GM23338 (cell line): ENCODE measurements at regions not wholly inside any gene's neighbourhood (a gene's known extent, or its start where the extent isn't known, plus 50 kb on each side); places are given as distances from the start of the nearest gene placed in this dataset.

ENCODE experiments used
- ATAC-seq: fragments of 200-7000 bp; cut with Tn5 transposase; 3 replicates; pipeline ENCODE4 v1.9.1; 2020
- DNase-seq: peaks from one replicate; pipeline ENCODE4 v3.0.0-alpha.2; 2015; ENCODE audit warnings: low spot score
- H2AFZ ChIP-seq: fragments of 200-600 bp; sonication (generic); 2 replicates; pipeline ENCODE4 v1.8.0; 2016; ENCODE audit warnings: antibody characterized with exemption, mild to moderate bottlenecking, moderate library complexity
- H3F3A ChIP-seq: fragments of 200-600 bp; sonication (generic); replicated peaks from 2 replicates; pipeline ENCODE4 v1.8.0; 2017; ENCODE audit warnings: antibody characterized with exemption, mixed run types, low read depth
- H3K27ac ChIP-seq: fragments of 200-600 bp; sonication (generic); 2 replicates; pipeline ENCODE4 v1.6.1; 2016; ENCODE audit warnings: low read depth
- H3K27me3 ChIP-seq: fragments of 200-600 bp; sonication (generic); 2 replicates; pipeline ENCODE4 v1.8.0; 2016; ENCODE audit warnings: mild to moderate bottlenecking, mixed run types, moderate library complexity; ENCODE audit not compliant: insufficient read depth
- H3K36me3 ChIP-seq: fragments of 200-600 bp; sonication (generic); 2 replicates; pipeline ENCODE4 v1.8.0; 2016; ENCODE audit warnings: mild to moderate bottlenecking; ENCODE audit not compliant: insufficient read depth
- H3K4me1 ChIP-seq: fragments of 200-600 bp; sonication (generic); 2 replicates; pipeline ENCODE4 v1.8.0; 2016; ENCODE audit warnings: mild to moderate bottlenecking, moderate library complexity; ENCODE audit not compliant: insufficient read depth
- H3K4me2 ChIP-seq: fragments of 200-600 bp; sonication (generic); 2 replicates; pipeline ENCODE4 v1.7.1; 2017; ENCODE audit warnings: mixed run types
- H3K4me3 ChIP-seq: fragments of 200-600 bp; sonication (generic); 2 replicates; pipeline ENCODE4 v1.6.1; 2016; ENCODE audit warnings: mixed run types
- H3K79me2 ChIP-seq: fragments of 200-600 bp; sonication (generic); replicated peaks from 2 replicates; pipeline ENCODE4 v1.8.0; 2017; ENCODE audit warnings: mild to moderate bottlenecking; ENCODE audit not compliant: insufficient read depth
- H3K9me2 ChIP-seq: fragments of 200-600 bp; sonication (generic); 2 replicates; pipeline ENCODE4 v1.8.0; 2017; ENCODE audit not compliant: insufficient read depth
- H4K20me1 ChIP-seq: fragments of 200-600 bp; sonication (generic); replicated peaks from 2 replicates; pipeline ENCODE4 v1.8.0; 2017; ENCODE audit warnings: mild to moderate bottlenecking; ENCODE audit not compliant: insufficient read depth
- H3K27ac Mint-ChIP-seq: 2 replicates; pipeline ENCODE4 v1.8.0; 2020; ENCODE audit warnings: inconsistent platforms, mild to moderate bottlenecking, moderate library complexity, mixed read lengths
- H3K27me3 Mint-ChIP-seq: 3 replicates; pipeline ENCODE4 v1.8.0; 2022; ENCODE audit warnings: low read depth, mild to moderate bottlenecking, moderate library complexity, mixed read lengths, inconsistent platforms; ENCODE audit not compliant: insufficient read depth, poor library complexity
- H3K36me3 Mint-ChIP-seq: 3 replicates; pipeline ENCODE4 v1.8.0; 2021; ENCODE audit warnings: low read depth, mild to moderate bottlenecking, inconsistent platforms, moderate library complexity, mixed read lengths
- H3K4me1 Mint-ChIP-seq: 3 replicates; pipeline ENCODE4 v1.8.0; 2020; ENCODE audit warnings: mild to moderate bottlenecking, inconsistent platforms, mixed read lengths
- H3K4me3 Mint-ChIP-seq: 3 replicates; pipeline ENCODE4 v1.8.0; 2021; ENCODE audit warnings: moderate library complexity, mild to moderate bottlenecking, inconsistent platforms, mixed read lengths
- H3K9me3 Mint-ChIP-seq: 3 replicates; pipeline ENCODE4 v1.8.0; 2020; ENCODE audit warnings: moderate library complexity, mild to moderate bottlenecking, inconsistent platforms, mixed read lengths
- CREB1 ChIP-seq: fragments of 250-450 bp; sonication (Bioruptor Pico); IDR thresholded peaks from 2 replicates; pipeline ENCODE4 v1.5.0; 2020; ENCODE audit warnings: low read depth, mild to moderate bottlenecking, moderate library complexity
- EZH2 ChIP-seq: fragments of 200-600 bp; sonication (generic); IDR thresholded peaks from one replicate; pipeline ENCODE4 v1.8.0; 2017; ENCODE audit warnings: antibody characterized with exemption, mild to moderate bottlenecking, low read depth; ENCODE audit not compliant: unreplicated experiment
- EZH2phosphoT487 ChIP-seq: fragments of 200-600 bp; sonication (generic); IDR thresholded peaks from one replicate; pipeline ENCODE4 v1.8.1; 2018; ENCODE audit warnings: antibody characterized with exemption; ENCODE audit not compliant: unreplicated experiment
- JUNB ChIP-seq: IDR thresholded peaks from one replicate; pipeline ENCODE4 v1.6.1; 2016; ENCODE audit warnings: antibody characterized with exemption; ENCODE audit not compliant: unreplicated experiment
- POLR2AphosphoS5 ChIP-seq: IDR thresholded peaks from 2 replicates; pipeline ENCODE4 v1.6.1; 2016; ENCODE audit warnings: antibody characterized with exemption, low read depth
- STAT1 ChIP-seq: IDR thresholded peaks from one replicate; pipeline ENCODE4 v1.6.1; 2016; ENCODE audit warnings: antibody characterized with exemption; ENCODE audit not compliant: unreplicated experiment
- ZNF114 ChIP-seq: fragments of 250-450 bp; sonication (Bioruptor Pico); IDR thresholded peaks from 2 replicates; pipeline ENCODE4 v1.5.0; 2020; ENCODE audit warnings: mild to moderate bottlenecking, moderate library complexity
- ZNF331 ChIP-seq: fragments of 250-450 bp; sonication (Bioruptor Pico); IDR thresholded peaks from 2 replicates; pipeline ENCODE4 v1.5.0; 2020; ENCODE audit warnings: low read depth, mild to moderate bottlenecking, moderate library complexity
- TF ChIP-seq, protein P1 (sequence below): fragments of 250-450 bp; sonication (Bioruptor Pico); IDR thresholded peaks from 2 replicates; pipeline ENCODE4 v1.5.0; 2020; ENCODE audit warnings: mild to moderate bottlenecking, moderate library complexity
- TF ChIP-seq, protein P2 (sequence below): IDR thresholded peaks from one replicate; pipeline ENCODE4 v1.6.1; 2018; ENCODE audit warnings: antibody characterized with exemption; ENCODE audit not compliant: unreplicated experiment

DNA sequence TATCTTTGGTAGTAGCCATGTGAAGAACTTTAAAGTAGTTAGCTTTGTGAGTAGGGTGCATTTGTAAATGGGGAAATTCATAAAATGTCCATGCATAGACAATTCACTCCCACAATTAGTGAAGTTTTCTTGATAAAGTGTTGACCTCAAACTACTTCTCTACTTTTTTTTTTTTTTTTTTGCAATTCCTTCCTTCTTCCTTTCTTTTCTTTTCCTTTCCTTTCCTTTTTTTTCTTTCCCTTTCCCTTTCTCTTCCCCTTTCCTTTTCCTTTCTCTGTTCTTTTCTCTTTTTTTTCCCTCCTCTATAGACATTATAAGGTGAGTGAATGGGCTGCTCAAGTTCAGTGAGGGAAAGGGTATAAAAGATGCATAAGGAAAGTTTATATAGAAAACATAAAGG is 184.2 kb downstream of the PTEN start (continued):
- TF ChIP-seq, protein P1, sequence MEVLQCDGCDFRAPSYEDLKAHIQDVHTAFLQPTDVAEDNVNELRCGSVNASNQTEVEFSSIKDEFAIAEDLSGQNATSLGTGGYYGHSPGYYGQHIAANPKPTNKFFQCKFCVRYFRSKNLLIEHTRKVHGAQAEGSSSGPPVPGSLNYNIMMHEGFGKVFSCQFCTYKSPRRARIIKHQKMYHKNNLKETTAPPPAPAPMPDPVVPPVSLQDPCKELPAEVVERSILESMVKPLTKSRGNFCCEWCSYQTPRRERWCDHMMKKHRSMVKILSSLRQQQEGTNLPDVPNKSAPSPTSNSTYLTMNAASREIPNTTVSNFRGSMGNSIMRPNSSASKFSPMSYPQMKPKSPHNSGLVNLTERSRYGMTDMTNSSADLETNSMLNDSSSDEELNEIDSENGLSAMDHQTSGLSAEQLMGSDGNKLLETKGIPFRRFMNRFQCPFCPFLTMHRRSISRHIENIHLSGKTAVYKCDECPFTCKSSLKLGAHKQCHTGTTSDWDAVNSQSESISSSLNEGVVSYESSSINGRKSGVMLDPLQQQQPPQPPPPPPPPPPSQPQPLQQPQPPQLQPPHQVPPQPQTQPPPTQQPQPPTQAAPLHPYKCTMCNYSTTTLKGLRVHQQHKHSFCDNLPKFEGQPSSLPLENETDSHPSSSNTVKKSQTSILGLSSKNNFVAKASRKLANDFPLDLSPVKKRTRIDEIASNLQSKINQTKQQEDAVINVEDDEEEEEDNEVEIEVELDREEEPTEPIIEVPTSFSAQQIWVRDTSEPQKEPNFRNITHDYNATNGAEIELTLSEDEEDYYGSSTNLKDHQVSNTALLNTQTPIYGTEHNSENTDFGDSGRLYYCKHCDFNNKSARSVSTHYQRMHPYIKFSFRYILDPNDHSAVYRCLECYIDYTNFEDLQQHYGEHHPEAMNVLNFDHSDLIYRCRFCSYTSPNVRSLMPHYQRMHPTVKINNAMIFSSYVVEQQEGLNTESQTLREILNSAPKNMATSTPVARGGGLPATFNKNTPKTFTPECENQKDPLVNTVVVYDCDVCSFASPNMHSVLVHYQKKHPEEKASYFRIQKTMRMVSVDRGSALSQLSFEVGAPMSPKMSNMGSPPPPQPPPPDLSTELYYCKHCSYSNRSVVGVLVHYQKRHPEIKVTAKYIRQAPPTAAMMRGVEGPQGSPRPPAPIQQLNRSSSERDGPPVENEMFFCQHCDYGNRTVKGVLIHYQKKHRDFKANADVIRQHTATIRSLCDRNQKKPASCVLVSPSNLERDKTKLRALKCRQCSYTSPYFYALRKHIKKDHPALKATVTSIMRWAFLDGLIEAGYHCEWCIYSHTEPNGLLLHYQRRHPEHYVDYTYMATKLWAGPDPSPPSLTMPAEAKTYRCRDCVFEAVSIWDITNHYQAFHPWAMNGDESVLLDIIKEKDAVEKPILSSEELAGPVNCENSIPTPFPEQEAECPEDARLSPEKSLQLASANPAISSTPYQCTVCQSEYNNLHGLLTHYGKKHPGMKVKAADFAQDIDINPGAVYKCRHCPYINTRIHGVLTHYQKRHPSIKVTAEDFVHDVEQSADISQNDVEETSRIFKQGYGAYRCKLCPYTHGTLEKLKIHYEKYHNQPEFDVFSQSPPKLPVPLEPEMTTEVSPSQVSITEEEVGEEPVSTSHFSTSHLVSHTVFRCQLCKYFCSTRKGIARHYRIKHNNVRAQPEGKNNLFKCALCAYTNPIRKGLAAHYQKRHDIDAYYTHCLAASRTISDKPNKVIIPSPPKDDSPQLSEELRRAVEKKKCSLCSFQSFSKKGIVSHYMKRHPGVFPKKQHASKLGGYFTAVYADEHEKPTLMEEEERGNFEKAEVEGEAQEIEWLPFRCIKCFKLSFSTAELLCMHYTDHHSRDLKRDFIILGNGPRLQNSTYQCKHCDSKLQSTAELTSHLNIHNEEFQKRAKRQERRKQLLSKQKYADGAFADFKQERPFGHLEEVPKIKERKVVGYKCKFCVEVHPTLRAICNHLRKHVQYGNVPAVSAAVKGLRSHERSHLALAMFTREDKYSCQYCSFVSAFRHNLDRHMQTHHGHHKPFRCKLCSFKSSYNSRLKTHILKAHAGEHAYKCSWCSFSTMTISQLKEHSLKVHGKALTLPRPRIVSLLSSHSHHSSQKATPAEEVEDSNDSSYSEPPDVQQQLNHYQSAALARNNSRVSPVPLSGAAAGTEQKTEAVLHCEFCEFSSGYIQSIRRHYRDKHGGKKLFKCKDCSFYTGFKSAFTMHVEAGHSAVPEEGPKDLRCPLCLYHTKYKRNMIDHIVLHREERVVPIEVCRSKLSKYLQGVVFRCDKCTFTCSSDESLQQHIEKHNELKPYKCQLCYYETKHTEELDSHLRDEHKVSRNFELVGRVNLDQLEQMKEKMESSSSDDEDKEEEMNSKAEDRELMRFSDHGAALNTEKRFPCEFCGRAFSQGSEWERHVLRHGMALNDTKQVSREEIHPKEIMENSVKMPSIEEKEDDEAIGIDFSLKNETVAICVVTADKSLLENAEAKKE (CRISPR knock-in tag), result no peak
- TF ChIP-seq JUNB (no peak), POLR2AphosphoS5 (no peak)

DNA sequence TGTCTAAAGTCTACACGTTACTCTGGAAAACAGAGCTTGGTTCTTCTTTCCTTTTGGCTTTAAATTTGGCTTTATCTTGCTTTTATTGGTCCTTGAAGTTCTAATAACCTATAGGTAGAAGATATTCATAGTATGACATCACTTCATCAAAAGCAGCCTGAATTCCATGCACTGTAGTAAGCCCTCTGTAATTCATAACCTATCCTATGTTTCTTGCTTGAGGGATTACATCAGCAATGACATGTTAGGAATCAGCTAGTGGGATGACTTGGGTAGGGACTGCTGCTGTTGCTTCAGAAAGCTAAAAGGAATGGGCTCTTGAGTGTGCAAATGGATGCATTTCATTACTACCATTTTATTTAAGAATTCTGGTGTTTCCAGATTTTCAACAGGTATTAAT is 184.9 kb downstream of the PTEN start:
- peaks cover 3% of the 10 kb centered on the region; the same call in 1 of the 3 replicates for H3K9me3 Mint-ChIP-seq
- H3K27me3 Mint-ChIP-seq, result peaks cover 2% of the 10 kb centered on the region
- peaks cover 6% of the 10 kb centered on the region; the same call in 1 of the 3 replicates for H3K36me3 Mint-ChIP-seq
- peak overlapping the region; percentile 14; the same call in 1 of the 2 replicates for H3K27ac Mint-ChIP-seq
- no peaks in the 10 kb centered on the region for H3K27me3 ChIP-seq
- DNase-seq (no peak), ATAC-seq (no peak)
- peaks cover 25% of the 10 kb centered on the region for H3K4me1 Mint-ChIP-seq
- peak overlapping the region; percentile 8; the same call in 1 of the 2 replicates for H2AFZ ChIP-seq
- no peaks in the 10 kb centered on the region for H3K36me3 ChIP-seq
- H3K4me2 ChIP-seq, result no peak overlapping the region
- H3K4me3 Mint-ChIP-seq, result no peak overlapping the region
- no peak overlapping the region for H3K27ac ChIP-seq
- H3K4me1 ChIP-seq, result 0 out of 2 replicates have a peak, but pooled peaks cover 4% of the 10 kb centered on the region
- H3K79me2 ChIP-seq, result no peaks in the 10 kb centered on the region
- no peaks in the 10 kb centered on the region for H3F3A ChIP-seq
- no peaks in the 10 kb centered on the region for H4K20me1 ChIP-seq
- no peak overlapping the region for H3K4me3 ChIP-seq
- H3K9me2 ChIP-seq, result peaks cover 25% of the 10 kb centered on the region
- TF ChIP-seq CREB1 (CRISPR knock-in tag) (no peak), EZH2 (no peak), JUNB (no peak), EZH2phosphoT487 (no peak), ZNF331 (CRISPR knock-in tag) (no peak), STAT1 (no peak), ZNF114 (CRISPR knock-in tag) (no peak), POLR2AphosphoS5 (no peak)
- TF ChIP-seq, protein P2, sequence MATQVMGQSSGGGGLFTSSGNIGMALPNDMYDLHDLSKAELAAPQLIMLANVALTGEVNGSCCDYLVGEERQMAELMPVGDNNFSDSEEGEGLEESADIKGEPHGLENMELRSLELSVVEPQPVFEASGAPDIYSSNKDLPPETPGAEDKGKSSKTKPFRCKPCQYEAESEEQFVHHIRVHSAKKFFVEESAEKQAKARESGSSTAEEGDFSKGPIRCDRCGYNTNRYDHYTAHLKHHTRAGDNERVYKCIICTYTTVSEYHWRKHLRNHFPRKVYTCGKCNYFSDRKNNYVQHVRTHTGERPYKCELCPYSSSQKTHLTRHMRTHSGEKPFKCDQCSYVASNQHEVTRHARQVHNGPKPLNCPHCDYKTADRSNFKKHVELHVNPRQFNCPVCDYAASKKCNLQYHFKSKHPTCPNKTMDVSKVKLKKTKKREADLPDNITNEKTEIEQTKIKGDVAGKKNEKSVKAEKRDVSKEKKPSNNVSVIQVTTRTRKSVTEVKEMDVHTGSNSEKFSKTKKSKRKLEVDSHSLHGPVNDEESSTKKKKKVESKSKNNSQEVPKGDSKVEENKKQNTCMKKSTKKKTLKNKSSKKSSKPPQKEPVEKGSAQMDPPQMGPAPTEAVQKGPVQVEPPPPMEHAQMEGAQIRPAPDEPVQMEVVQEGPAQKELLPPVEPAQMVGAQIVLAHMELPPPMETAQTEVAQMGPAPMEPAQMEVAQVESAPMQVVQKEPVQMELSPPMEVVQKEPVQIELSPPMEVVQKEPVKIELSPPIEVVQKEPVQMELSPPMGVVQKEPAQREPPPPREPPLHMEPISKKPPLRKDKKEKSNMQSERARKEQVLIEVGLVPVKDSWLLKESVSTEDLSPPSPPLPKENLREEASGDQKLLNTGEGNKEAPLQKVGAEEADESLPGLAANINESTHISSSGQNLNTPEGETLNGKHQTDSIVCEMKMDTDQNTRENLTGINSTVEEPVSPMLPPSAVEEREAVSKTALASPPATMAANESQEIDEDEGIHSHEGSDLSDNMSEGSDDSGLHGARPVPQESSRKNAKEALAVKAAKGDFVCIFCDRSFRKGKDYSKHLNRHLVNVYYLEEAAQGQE, result no peak
